ENCODE measurements at regions not wholly inside any gene's neighbourhood (a gene's known extent, or its start where the extent isn't known, plus 50 kb on each side); places are given as distances from the start of the nearest gene placed in this dataset.

GRCh38 chr20:60584221-60584620, 626.0 kb downstream of the CDH26 start:
- CTCF ChIA-PET: interaction anchor here (0.6 kb wide), 1 partner anchor 647 kb away, joined by 4 read pairs; no protein-coding TSS in a partner anchor
- Histone ChIP-seq H3K4me3 (ENCODE audit: low read depth, low read length) (no peak overlapping the region), H3K4me1 (ENCODE audit: control insufficient read depth, insufficient read depth, low read length) (no peaks in the 10 kb centered on the region), H3K27ac (ENCODE audit: extremely low read depth, low read depth, low read length) (no peak overlapping the region), H3K9me3 (ENCODE audit: control insufficient read depth, insufficient read depth, low read depth, low read length) (no peaks in the 10 kb centered on the region), H3K36me3 (ENCODE audit: control insufficient read depth in 2 of 2, insufficient read depth in 1 of 2, low read length in 2 of 2) (no peaks in the 10 kb centered on the region)
- no peak for TF ChIP-seq ZNF23 (tag by site-specific recombination; IDR thresholded peaks at IDR 0.05; ENCODE audit: borderline replicate concordance)
- POLR2A ChIA-PET: no interaction called here

- CTCF ChIA-PET: no interaction called here
- POLR2A ChIA-PET: no interaction called here
Measured at GRCh38 chr20:60585651-60586050, 627.4 kb downstream of the CDH26 start.

More at GRCh38 chr20:60585651-60586050, 627.4 kb downstream of the CDH26 start:
- Histone ChIP-seq H3K4me1 (ENCODE audit: control insufficient read depth, insufficient read depth, low read length) (no peaks in the 10 kb centered on the region), H3K9me3 (ENCODE audit: control insufficient read depth, insufficient read depth, low read depth, low read length) (no peaks in the 10 kb centered on the region), H3K36me3 (ENCODE audit: control insufficient read depth in 2 of 2, insufficient read depth in 1 of 2, low read length in 2 of 2) (no peaks in the 10 kb centered on the region), H3K27ac (ENCODE audit: extremely low read depth, low read depth, low read length) (no peak overlapping the region), H3K4me3 (ENCODE audit: low read depth, low read length) (no peak overlapping the region)
- TF ChIP-seq ZNF10 (tag by site-specific recombination; IDR thresholded peaks at IDR 0.05) (no peak), ZNF18 (tag by site-specific recombination; IDR thresholded peaks at IDR 0.05) (no peak), ATF2 (tag by site-specific recombination; IDR thresholded peaks at IDR 0.05; ENCODE audit: low read depth) (no peak), ZNF776 (tag by site-specific recombination; IDR thresholded peaks at IDR 0.05; ENCODE audit: borderline replicate concordance) (no peak), KLF7 (tag by site-specific recombination; IDR thresholded peaks at IDR 0.05; ENCODE audit: borderline replicate concordance) (no peak), ZNF335 (tag by site-specific recombination; conservative IDR thresholded peaks at IDR 0.05) (no peak), ZBTB8A (tag by site-specific recombination; IDR thresholded peaks at IDR 0.05) (no peak), ZNF362 (tag by site-specific recombination; IDR thresholded peaks at IDR 0.05) (no peak), ZNF24 (tag by site-specific recombination; IDR thresholded peaks at IDR 0.05) (no peak), ZFP37 (tag by site-specific recombination; IDR thresholded peaks at IDR 0.05) (no peak), ZFHX2 (tag by site-specific recombination; conservative IDR thresholded peaks at IDR 0.05) (no peak), ZSCAN23 (tag by site-specific recombination; IDR thresholded peaks at IDR 0.05) (no peak), CTCF (tag by site-specific recombination; IDR thresholded peaks at IDR 0.05) (no peak), MEIS1 (CRISPR knock-in tag; IDR thresholded peaks at IDR 0.05; ENCODE audit: borderline replicate concordance) (no peak), ZNF777 (tag by site-specific recombination; IDR thresholded peaks at IDR 0.05; ENCODE audit: borderline replicate concordance) (no peak), ZNF501 (tag by site-specific recombination; IDR thresholded peaks at IDR 0.05) (no peak), SP3 (tag by site-specific recombination; IDR thresholded peaks at IDR 0.05) (no peak), ZNF658 (tag by site-specific recombination; IDR thresholded peaks at IDR 0.05) (no peak), ZNF354C (tag by site-specific recombination; IDR thresholded peaks at IDR 0.05; ENCODE audit: borderline replicate concordance, low read depth) (no peak), ZNF768 (tag by site-specific recombination; IDR thresholded peaks at IDR 0.05) (no peak)

Measured in HEK293 (cell line).